Hepatocyte (in vitro differentiated cells): ENCODE measurements at regions not wholly inside any gene's neighbourhood (a gene's known extent, or its start where the extent isn't known, plus 50 kb on each side); places are given as distances from the start of the nearest gene placed in this dataset.

Experiments
- DNase-seq: peaks from one replicate; pipeline ENCODE4 v3.0.0-alpha.2; 2016; ENCODE audit warnings: low spot score
- H2AFZ ChIP-seq: fragments of 200-600 bp; sonication (generic); 2 replicates; pipeline ENCODE4 v1.6.0; 2016; ENCODE audit warnings: antibody characterized with exemption, mild to moderate bottlenecking
- H3K27ac ChIP-seq: fragments of 200-600 bp; sonication (generic); 2 replicates; pipeline ENCODE4 v1.5.1; 2016; ENCODE audit warnings: mild to moderate bottlenecking
- H3K27me3 ChIP-seq: fragments of 200-600 bp; sonication (generic); 2 replicates; pipeline ENCODE4 v1.6.1; 2016
- H3K36me3 ChIP-seq: fragments of 200-600 bp; sonication (generic); replicated peaks from 2 replicates; pipeline ENCODE4 v1.5.1; 2016; ENCODE audit warnings: low read depth; ENCODE audit not compliant: insufficient read depth
- H3K4me1 ChIP-seq: fragments of 200-600 bp; sonication (generic); 2 replicates; pipeline ENCODE4 v1.5.1; 2016; ENCODE audit warnings: mild to moderate bottlenecking, moderate library complexity; ENCODE audit not compliant: insufficient read depth
- H3K4me2 ChIP-seq: fragments of 200-600 bp; sonication (generic); 2 replicates; pipeline ENCODE4 v1.6.0; 2016
- H3K4me3 ChIP-seq: fragments of 200-600 bp; sonication (generic); 2 replicates; pipeline ENCODE4 v1.5.1; 2016; ENCODE audit warnings: mild to moderate bottlenecking
- H3K79me2 ChIP-seq: fragments of 200-600 bp; sonication (generic); 2 replicates; pipeline ENCODE4 v1.6.0; 2017; ENCODE audit warnings: mild to moderate bottlenecking
- H3K9me2 ChIP-seq: fragments of 200-600 bp; sonication (generic); replicated peaks from 2 replicates; pipeline ENCODE4 v1.6.0; 2017; ENCODE audit warnings: mild to moderate bottlenecking; ENCODE audit not compliant: insufficient read depth
- H3K9me3 ChIP-seq: fragments of 200-600 bp; sonication (generic); 2 replicates; pipeline ENCODE4 v1.5.1; 2016; ENCODE audit warnings: low read depth, mild to moderate bottlenecking
- H4K20me1 ChIP-seq: fragments of 200-600 bp; sonication (generic); 2 replicates; pipeline ENCODE4 v1.6.0; 2016; ENCODE audit warnings: mild to moderate bottlenecking; ENCODE audit not compliant: insufficient read depth, poor library complexity, severe bottlenecking
- CTCF ChIP-seq: fragments of 200-600 bp; sonication (generic); IDR thresholded peaks from 2 replicates; pipeline ENCODE4 v1.5.1; 2016; ENCODE audit warnings: antibody characterized with exemption, mild to moderate bottlenecking; ENCODE audit not compliant: poor library complexity
- EZH2 ChIP-seq: fragments of 200-600 bp; sonication (generic); IDR thresholded peaks from 2 replicates; pipeline ENCODE4 v1.6.1; 2016; ENCODE audit warnings: antibody characterized with exemption, mild to moderate bottlenecking, borderline replicate concordance
- EZH2phosphoT487 ChIP-seq: fragments of 200-600 bp; sonication (generic); IDR thresholded peaks from one replicate; pipeline ENCODE4 v1.6.1; 2018; ENCODE audit warnings: antibody characterized with exemption, mild to moderate bottlenecking, low read depth, moderate library complexity; ENCODE audit not compliant: unreplicated experiment, severe bottlenecking
- WGBS: methylation state at CpG from one replicate; pipeline ENCODE4 v1.1.6; 2016; ENCODE audit warnings: low lambda C conversion rate; ENCODE audit errors: missing lambda C conversion rate; 5-methylcytosine and 5-hydroxymethylcytosine counted together

- Histone ChIP-seq H3K36me3 (no peaks in the 10 kb centered on the region), H3K9me3 (no peaks in the 10 kb centered on the region), H3K4me3 (no peak overlapping the region), H3K27me3 (no peaks in the 10 kb centered on the region), H3K4me2 (no peak overlapping the region), H2AFZ (no peak overlapping the region), H4K20me1 (no peaks in the 10 kb centered on the region), H3K79me2 (no peaks in the 10 kb centered on the region), H3K9me2 (no peaks in the 10 kb centered on the region), H3K27ac (no peak overlapping the region), H3K4me1 (peaks cover 2% of the 10 kb centered on the region)
- no peak for DNase-seq
- no peak for TF ChIP-seq EZH2
- TF ChIP-seq EZH2phosphoT487, result no peak
- no peak for TF ChIP-seq CTCF
Observed at GRCh38 chr11:92308366-92308765, 83.7 kb downstream of the FAT3 start.

- DNase-seq, result no peak
- no peak for TF ChIP-seq EZH2phosphoT487
- TF ChIP-seq CTCF, result no peak
- TF ChIP-seq EZH2, result no peak
- H3K4me3 ChIP-seq, result no peak overlapping the region
- no peak overlapping the region for H3K27ac ChIP-seq
- H2AFZ ChIP-seq, result no peak overlapping the region
- no peaks in the 10 kb centered on the region for H3K9me2 ChIP-seq
- no peak overlapping the region for H3K4me2 ChIP-seq
- H3K79me2 ChIP-seq, result no peaks in the 10 kb centered on the region
- 72% methylated on average over 5 of the region's 5 CpGs for WGBS
- no peaks in the 10 kb centered on the region for H3K27me3 ChIP-seq
- H3K4me1 ChIP-seq, result peaks cover 2% of the 10 kb centered on the region
- H3K9me3 ChIP-seq, result no peaks in the 10 kb centered on the region
- no peaks in the 10 kb centered on the region for H3K36me3 ChIP-seq
- no peaks in the 10 kb centered on the region for H4K20me1 ChIP-seq
Observed at GRCh38 chr11:92311616-92312449, 87.2 kb downstream of the FAT3 start.

- no peak for DNase-seq
- Histone ChIP-seq H3K4me3 (no peak overlapping the region), H3K9me2 (no peaks in the 10 kb centered on the region), H3K9me3 (no peaks in the 10 kb centered on the region), H2AFZ (no peak overlapping the region), H4K20me1 (no peaks in the 10 kb centered on the region), H3K27me3 (no peaks in the 10 kb centered on the region), H3K27ac (no peak overlapping the region), H3K36me3 (no peaks in the 10 kb centered on the region), H3K79me2 (no peaks in the 10 kb centered on the region), H3K4me1 (peaks cover 1% of the 10 kb centered on the region), H3K4me2 (no peak overlapping the region)
- WGBS, result 98% methylated on average over 5 of the region's 5 CpGs
- no peak for TF ChIP-seq EZH2phosphoT487
- TF ChIP-seq CTCF, result no peak
- TF ChIP-seq EZH2, result no peak
Observed at GRCh38 chr11:92313784-92314183, 89.2 kb downstream of the FAT3 start.
